Breast epithelium (tissue), 4 donors: ENCODE measurements at regions not wholly inside any gene's neighbourhood (a gene's known extent, or its start where the extent isn't known, plus 50 kb on each side); places are given as distances from the start of the nearest gene placed in this dataset.

Experiments
- DNase-seq, 2 donors: peaks; one replicate each; pipeline ENCODE4 v3.0.0-alpha.2; 2019; ENCODE audit warnings: low spot score in 2 of 2
- H3K27ac ChIP-seq, 2 donors: fragments of 200-600 bp; sonication (generic) in 1 of 2; one replicate each; pipeline ENCODE4 v1.5.1; 2016 to 2019; ENCODE audit warnings: mild to moderate bottlenecking in 1 of 2
- H3K27me3 ChIP-seq, 2 donors: fragments of 200-600 bp; sonication (generic) in 1 of 2; one replicate each; pipeline versions ENCODE4 v1.5.1 to v1.6.0; 2017 to 2019; ENCODE audit warnings: control low read depth in 1 of 2, mild to moderate bottlenecking in 1 of 2
- H3K36me3 ChIP-seq: fragments of 200-600 bp; one replicate; pipeline ENCODE4 v1.5.1; 2019
- H3K4me1 ChIP-seq, 2 donors: fragments of 200-600 bp; sonication (generic); one replicate each; pipeline ENCODE4 v1.5.1; 2016 to 2019; ENCODE audit warnings: control low read depth in 1 of 2
- H3K4me3 ChIP-seq, 3 donors: fragments of 200-600 bp; sonication (generic); 1 replicate in 2 of 3; 2 replicates in 1 of 3; pipeline ENCODE4 v1.5.1; 2016 to 2019; ENCODE audit warnings: mild to moderate bottlenecking in 3 of 3, moderate library complexity in 2 of 3
- H3K9me3 ChIP-seq, 2 donors: fragments of 200-600 bp; sonication (generic) in 1 of 2; one replicate each; pipeline ENCODE4 v1.5.1; 2016 to 2019; ENCODE audit warnings: control low read depth in 1 of 2
- POLR2A ChIP-seq: fragments of 450-650 bp; IDR thresholded peaks from one replicate; pipeline ENCODE4 v1.6.1; 2016; ENCODE audit warnings: antibody characterized with exemption, mild to moderate bottlenecking, moderate library complexity
- POLR2AphosphoS5 ChIP-seq, 3 donors: sonication (generic); formaldehyde crosslinking; IDR thresholded peaks; one replicate each; pipeline ENCODE4 v1.6.1; 2017; ENCODE audit warnings: antibody characterized with exemption in 3 of 3
- intact Hi-C: fragments of 100-400 bp; cut with DNase I; formaldehyde crosslinking; loops from one replicate; pipeline ENCODE4 v1.15.1; 2023; ENCODE audit warnings: low total_unique reads
- TF ChIP-seq, protein P1 (sequence below), 3 donors: fragments of 450-650 bp; IDR thresholded peaks; one replicate each; pipeline ENCODE4 v1.5.1; 2016 to 2017; ENCODE audit warnings: antibody characterized with exemption in 3 of 3, mild to moderate bottlenecking in 3 of 3, moderate library complexity in 3 of 3

DNA sequence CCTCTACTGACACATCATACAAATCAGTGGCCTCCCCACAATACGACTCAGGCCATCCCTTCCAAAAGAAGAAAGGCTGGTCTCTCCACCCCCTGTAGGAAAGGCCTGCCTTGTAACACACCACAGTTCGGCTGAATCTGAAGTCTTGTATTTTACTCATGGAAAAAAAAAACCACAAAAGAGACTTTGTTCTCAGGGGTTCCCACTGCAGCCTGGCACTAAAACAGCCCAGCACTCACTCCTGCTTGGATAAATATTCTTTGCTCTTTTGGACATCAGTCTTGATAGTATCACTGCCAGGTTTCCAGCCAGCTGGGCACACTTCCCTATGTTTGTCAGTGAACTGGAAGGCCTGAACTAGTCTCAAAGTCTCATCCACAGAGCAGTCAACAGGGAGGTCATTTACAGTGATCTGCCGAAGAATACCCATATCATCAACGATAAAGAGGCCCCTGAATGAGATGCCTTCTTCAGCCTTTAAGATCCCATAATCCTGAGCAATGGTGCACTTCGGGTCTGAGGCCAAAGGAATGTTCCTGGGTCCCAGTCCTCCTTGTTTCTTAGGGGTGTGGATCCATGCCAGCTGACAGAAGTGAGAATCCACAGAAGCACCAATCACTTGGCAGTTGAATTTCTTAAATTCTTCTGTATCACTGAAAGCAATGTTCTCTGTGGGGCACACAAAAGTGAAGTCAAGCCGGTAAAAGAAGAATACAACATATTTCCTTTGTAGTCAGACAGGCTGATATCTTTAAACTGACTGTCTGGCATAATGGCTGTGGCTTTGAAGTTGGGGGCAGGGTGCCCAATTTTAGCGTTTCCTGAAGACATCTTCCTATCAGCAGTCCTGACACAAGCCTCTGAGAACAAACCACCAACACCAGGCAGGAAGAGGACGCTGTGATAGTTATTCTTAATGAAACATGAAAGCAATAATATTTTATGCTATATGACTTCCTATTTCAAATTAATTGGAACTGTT, 198.1 kb downstream of the LURAP1L start:
- peaks cover 3 to 6% of the 10 kb centered on the region in 2 donors for H3K4me1 ChIP-seq
- intact Hi-C loops = no loop called here
- peak overlapping the region; percentile 54 to 69 for H3K27ac ChIP-seq
- H3K4me3 ChIP-seq = no peak overlapping the region
- DNase-seq = peak; percentile 31 to 53
- H3K9me3 ChIP-seq = no peaks in the 10 kb centered on the region
- H3K27me3 ChIP-seq = no peaks in the 10 kb centered on the region
- TF ChIP-seq POLR2AphosphoS5 (IDR thresholded peaks at IDR 0.05) (no peak), POLR2A (no peak)
- TF ChIP-seq, protein P1, sequence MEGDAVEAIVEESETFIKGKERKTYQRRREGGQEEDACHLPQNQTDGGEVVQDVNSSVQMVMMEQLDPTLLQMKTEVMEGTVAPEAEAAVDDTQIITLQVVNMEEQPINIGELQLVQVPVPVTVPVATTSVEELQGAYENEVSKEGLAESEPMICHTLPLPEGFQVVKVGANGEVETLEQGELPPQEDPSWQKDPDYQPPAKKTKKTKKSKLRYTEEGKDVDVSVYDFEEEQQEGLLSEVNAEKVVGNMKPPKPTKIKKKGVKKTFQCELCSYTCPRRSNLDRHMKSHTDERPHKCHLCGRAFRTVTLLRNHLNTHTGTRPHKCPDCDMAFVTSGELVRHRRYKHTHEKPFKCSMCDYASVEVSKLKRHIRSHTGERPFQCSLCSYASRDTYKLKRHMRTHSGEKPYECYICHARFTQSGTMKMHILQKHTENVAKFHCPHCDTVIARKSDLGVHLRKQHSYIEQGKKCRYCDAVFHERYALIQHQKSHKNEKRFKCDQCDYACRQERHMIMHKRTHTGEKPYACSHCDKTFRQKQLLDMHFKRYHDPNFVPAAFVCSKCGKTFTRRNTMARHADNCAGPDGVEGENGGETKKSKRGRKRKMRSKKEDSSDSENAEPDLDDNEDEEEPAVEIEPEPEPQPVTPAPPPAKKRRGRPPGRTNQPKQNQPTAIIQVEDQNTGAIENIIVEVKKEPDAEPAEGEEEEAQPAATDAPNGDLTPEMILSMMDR (IDR thresholded peaks at IDR 0.05) = no peak
- H3K36me3 ChIP-seq = no peaks in the 10 kb centered on the region

DNA sequence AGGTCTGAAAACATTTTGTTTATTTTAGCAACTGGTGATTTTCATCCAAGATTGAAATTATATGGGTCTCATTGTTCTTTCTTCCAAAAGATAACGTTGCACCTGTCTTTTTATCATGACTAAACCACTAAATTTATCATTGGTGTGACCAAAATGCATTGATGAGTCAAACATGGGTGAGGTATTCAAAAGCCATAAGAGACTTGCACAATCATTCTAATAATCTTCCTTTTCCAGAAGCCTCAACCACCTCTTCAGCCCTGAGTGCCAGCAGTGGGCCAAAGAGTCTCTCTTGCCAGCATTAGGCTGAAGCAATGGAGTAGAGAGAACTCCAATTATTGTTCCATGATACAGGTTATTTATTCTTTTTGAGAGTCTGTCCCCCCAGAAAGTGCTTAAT, 198.9 kb downstream of the LURAP1L start:
- Histone ChIP-seq H3K9me3 (no peaks in the 10 kb centered on the region), H3K27ac (no peak overlapping the region), H3K36me3 (no peaks in the 10 kb centered on the region), H3K4me3 (no peak overlapping the region), H3K4me1 (peaks cover 3 to 6% of the 10 kb centered on the region in 2 donors), H3K27me3 (no peaks in the 10 kb centered on the region)
- no peak for DNase-seq
- TF ChIP-seq, protein P1 (IDR thresholded peaks at IDR 0.05) = no peak
- TF ChIP-seq POLR2AphosphoS5 (IDR thresholded peaks at IDR 0.05) = no peak
- TF ChIP-seq POLR2A = no peak
- intact Hi-C loops = no loop called here

DNA sequence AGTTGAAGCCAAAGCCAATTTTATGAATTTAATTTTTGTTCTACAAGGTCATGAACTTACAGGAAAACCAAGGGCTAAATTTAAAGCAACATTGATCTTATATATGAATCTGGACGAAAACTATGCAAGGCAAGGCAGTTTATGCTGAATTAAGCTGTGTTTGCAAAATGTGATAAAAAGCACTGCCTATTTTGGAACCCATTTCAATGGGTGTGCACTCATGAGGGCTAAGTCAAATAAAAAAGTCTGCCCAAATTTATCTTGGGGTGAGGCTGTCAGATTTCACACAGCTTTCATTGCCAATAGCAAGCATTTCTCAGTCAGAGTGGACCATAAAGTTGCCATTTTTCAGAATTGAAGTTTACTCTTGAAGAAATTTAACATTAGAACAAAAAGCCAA, 199.9 kb downstream of the LURAP1L start:
- Histone ChIP-seq H3K9me3 (no peaks in the 10 kb centered on the region), H3K36me3 (no peaks in the 10 kb centered on the region), H3K27me3 (no peaks in the 10 kb centered on the region), H3K27ac (no peak overlapping the region), H3K4me1 (peaks cover 3 to 6% of the 10 kb centered on the region in 2 donors), H3K4me3 (no peak overlapping the region)
- TF ChIP-seq POLR2AphosphoS5 (IDR thresholded peaks at IDR 0.05) = no peak
- TF ChIP-seq POLR2A = no peak
- TF ChIP-seq, protein P1 (IDR thresholded peaks at IDR 0.05) = no peak
- intact Hi-C loops = no loop called here
- no peak for DNase-seq

DNA sequence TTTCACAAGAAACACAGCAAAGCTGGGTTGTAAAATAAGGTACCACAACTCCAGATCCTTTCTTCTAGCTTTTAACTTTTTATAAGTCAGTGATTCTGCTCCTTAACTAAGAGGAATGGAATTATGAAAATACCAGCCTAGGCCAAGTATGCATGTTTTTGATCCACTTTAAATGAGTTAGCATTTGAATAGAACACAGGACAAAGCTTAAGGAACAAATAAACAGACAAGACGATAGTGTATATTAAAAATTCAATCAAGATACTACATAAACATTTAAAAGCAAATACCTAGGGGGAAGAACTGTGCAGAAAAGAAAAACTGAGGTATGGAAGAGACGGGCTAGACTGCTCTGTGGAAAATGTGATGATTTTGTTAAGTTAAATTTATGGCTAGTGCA, 200.7 kb downstream of the LURAP1L start:
- intact Hi-C loops = no loop called here
- Histone ChIP-seq H3K4me3 (no peak overlapping the region), H3K4me1 (peaks cover 3 to 6% of the 10 kb centered on the region in 2 donors), H3K27ac (no peak overlapping the region), H3K9me3 (no peaks in the 10 kb centered on the region), H3K27me3 (no peaks in the 10 kb centered on the region), H3K36me3 (no peaks in the 10 kb centered on the region)
- DNase-seq = no peak
- TF ChIP-seq POLR2AphosphoS5 (IDR thresholded peaks at IDR 0.05) = no peak
- no peak for TF ChIP-seq POLR2A
- TF ChIP-seq, protein P1 (IDR thresholded peaks at IDR 0.05) = no peak
